ENCODE measurements at regions not wholly inside any gene's neighbourhood (a gene's known extent, or its start where the extent isn't known, plus 50 kb on each side); places are given as distances from the start of the nearest gene placed in this dataset.

GRCh38 chr10:84047258-84048010 is 91.9 kb upstream of the GHITM start:
- no peak for TF ChIP-seq POLR2A (IDR thresholded peaks at IDR 0.05)
- TF ChIP-seq, protein P1, sequence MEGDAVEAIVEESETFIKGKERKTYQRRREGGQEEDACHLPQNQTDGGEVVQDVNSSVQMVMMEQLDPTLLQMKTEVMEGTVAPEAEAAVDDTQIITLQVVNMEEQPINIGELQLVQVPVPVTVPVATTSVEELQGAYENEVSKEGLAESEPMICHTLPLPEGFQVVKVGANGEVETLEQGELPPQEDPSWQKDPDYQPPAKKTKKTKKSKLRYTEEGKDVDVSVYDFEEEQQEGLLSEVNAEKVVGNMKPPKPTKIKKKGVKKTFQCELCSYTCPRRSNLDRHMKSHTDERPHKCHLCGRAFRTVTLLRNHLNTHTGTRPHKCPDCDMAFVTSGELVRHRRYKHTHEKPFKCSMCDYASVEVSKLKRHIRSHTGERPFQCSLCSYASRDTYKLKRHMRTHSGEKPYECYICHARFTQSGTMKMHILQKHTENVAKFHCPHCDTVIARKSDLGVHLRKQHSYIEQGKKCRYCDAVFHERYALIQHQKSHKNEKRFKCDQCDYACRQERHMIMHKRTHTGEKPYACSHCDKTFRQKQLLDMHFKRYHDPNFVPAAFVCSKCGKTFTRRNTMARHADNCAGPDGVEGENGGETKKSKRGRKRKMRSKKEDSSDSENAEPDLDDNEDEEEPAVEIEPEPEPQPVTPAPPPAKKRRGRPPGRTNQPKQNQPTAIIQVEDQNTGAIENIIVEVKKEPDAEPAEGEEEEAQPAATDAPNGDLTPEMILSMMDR (IDR thresholded peaks at IDR 0.05), result no peak

Measured in uterus (tissue), 2 donors.